ENCODE measurements at regions not wholly inside any gene's neighbourhood (a gene's known extent, or its start where the extent isn't known, plus 50 kb on each side); places are given as distances from the start of the nearest gene placed in this dataset.
A peak's percentile ranks its signal among the peaks of the same experiment; 100 is the strongest.

- no peak for DNase-seq (ENCODE audit: extremely low spot score in 2 of 2)
- H3K27me3 ChIP-seq: no peaks in the 10 kb centered on the region
- H3K9me3 ChIP-seq: no peaks in the 10 kb centered on the region
- H3K4me1 ChIP-seq: peaks cover 23% of the 10 kb centered on the region
- no peak overlapping the region for H3K27ac ChIP-seq
- H3K36me3 ChIP-seq: no peaks in the 10 kb centered on the region
- no peak overlapping the region for H3K4me3 ChIP-seq
- intact Hi-C loops (cut with DNase I): no loop called here
- no peak for TF ChIP-seq CTCF (IDR thresholded peaks at IDR 0.05)
- TF ChIP-seq POLR2AphosphoS5 (IDR thresholded peaks at IDR 0.05; ENCODE audit: insufficient read depth in 1 of 2, low read depth in 1 of 2): no peak
- no peak for TF ChIP-seq POLR2A (IDR thresholded peaks at IDR 0.05)
Measured at GRCh38 chr6:89028774-89029173, 51.8 kb upstream of the PNRC1 start.

GRCh38 chr6:89027756-89028155 lies 52.8 kb upstream of the PNRC1 start:
- H3K4me1 ChIP-seq: peaks cover 32% of the 10 kb centered on the region
- no peak for DNase-seq (ENCODE audit: extremely low spot score in 2 of 2)
- no peak overlapping the region for H3K27ac ChIP-seq
- H3K27me3 ChIP-seq: no peaks in the 10 kb centered on the region
- no peak overlapping the region for H3K4me3 ChIP-seq
- TF ChIP-seq CTCF (IDR thresholded peaks at IDR 0.05) (no peak), POLR2AphosphoS5 (IDR thresholded peaks at IDR 0.05; ENCODE audit: insufficient read depth in 1 of 2, low read depth in 1 of 2) (no peak), POLR2A (IDR thresholded peaks at IDR 0.05) (no peak)
- H3K36me3 ChIP-seq: no peaks in the 10 kb centered on the region
- H3K9me3 ChIP-seq: no peaks in the 10 kb centered on the region
- intact Hi-C loops (cut with DNase I): no loop called here

GRCh38 chr6:89026151-89026550 lies 54.4 kb upstream of the PNRC1 start:
- Histone ChIP-seq H3K27ac (no peak overlapping the region), H3K4me1 (peaks cover 44% of the 10 kb centered on the region)
- intact Hi-C loops (cut with DNase I): no loop called here

GRCh38 chr6:89025633-89026032 lies 54.9 kb upstream of the PNRC1 start:
- Histone ChIP-seq H3K9me3 (no peaks in the 10 kb centered on the region), H3K4me3 (no peak overlapping the region), H3K27ac (no peak overlapping the region), H3K4me1 (peaks cover 44% of the 10 kb centered on the region), H3K27me3 (no peaks in the 10 kb centered on the region), H3K36me3 (no peaks in the 10 kb centered on the region)
- TF ChIP-seq POLR2AphosphoS5 (IDR thresholded peaks at IDR 0.05; ENCODE audit: insufficient read depth in 1 of 2, low read depth in 1 of 2): peak in 1 of 2 donors; percentile 11
- no peak for TF ChIP-seq CTCF (IDR thresholded peaks at IDR 0.05)
- no peak for TF ChIP-seq POLR2A (IDR thresholded peaks at IDR 0.05)
- DNase-seq (ENCODE audit: extremely low spot score in 2 of 2): no peak
- intact Hi-C loops (cut with DNase I): no loop called here

More at GRCh38 chr6:89026151-89026550, 54.4 kb upstream of the PNRC1 start:
- H3K27me3 ChIP-seq: no peaks in the 10 kb centered on the region
- TF ChIP-seq CTCF (IDR thresholded peaks at IDR 0.05): no peak
- no peak for TF ChIP-seq POLR2AphosphoS5 (IDR thresholded peaks at IDR 0.05; ENCODE audit: insufficient read depth in 1 of 2, low read depth in 1 of 2)
- no peak for TF ChIP-seq POLR2A (IDR thresholded peaks at IDR 0.05)
- DNase-seq (ENCODE audit: extremely low spot score in 2 of 2): no peak
- no peak overlapping the region for H3K4me3 ChIP-seq
- H3K9me3 ChIP-seq: no peaks in the 10 kb centered on the region
- no peaks in the 10 kb centered on the region for H3K36me3 ChIP-seq

GRCh38 chr6:89024456-89024855 lies 56.1 kb upstream of the PNRC1 start:
- intact Hi-C loops (cut with DNase I): no loop called here
- Histone ChIP-seq H3K9me3 (no peaks in the 10 kb centered on the region), H3K4me3 (no peak overlapping the region), H3K27ac (peak overlapping the region; percentile 51), H3K4me1 (peaks cover 44% of the 10 kb centered on the region), H3K27me3 (no peaks in the 10 kb centered on the region), H3K36me3 (no peaks in the 10 kb centered on the region)
- no peak for TF ChIP-seq POLR2AphosphoS5 (IDR thresholded peaks at IDR 0.05; ENCODE audit: insufficient read depth in 1 of 2, low read depth in 1 of 2)
- TF ChIP-seq CTCF (IDR thresholded peaks at IDR 0.05): no peak
- TF ChIP-seq POLR2A (IDR thresholded peaks at IDR 0.05): no peak
- no peak for DNase-seq (ENCODE audit: extremely low spot score in 2 of 2)

Data from vagina (tissue), 2 donors.